A673 (cell line): ENCODE measurements at regions not wholly inside any gene's neighbourhood (a gene's known extent, or its start where the extent isn't known, plus 50 kb on each side); places are given as distances from the start of the nearest gene placed in this dataset.

Experiments
- CTCF ChIP-seq: fragments of 300-800, 200-600 bp; sonication (generic); conservative IDR thresholded peaks from 2 replicates; pipeline ENCODE4 v1.5.1; 2017; ENCODE audit warnings: low read depth, mild to moderate bottlenecking, antibody characterized with exemption, low read length, moderate library complexity, mixed read lengths
- EZH2 ChIP-seq: fragments of 200-600 bp; sonication (generic); IDR thresholded peaks from 2 replicates; pipeline ENCODE4 v1.6.1; 2017; ENCODE audit warnings: borderline replicate concordance, low read depth, mild to moderate bottlenecking, mixed read lengths, antibody characterized with exemption, low read length; ENCODE audit not compliant: poor library complexity, severe bottlenecking

GRCh38 chr3:127518456-127519081 is 72.0 kb downstream of the TPRA1 start:
- TF ChIP-seq CTCF: no peak
- no peak for TF ChIP-seq EZH2
